ENCODE measurements at regions not wholly inside any gene's neighbourhood (a gene's known extent, or its start where the extent isn't known, plus 50 kb on each side); places are given as distances from the start of the nearest gene placed in this dataset.

DNA sequence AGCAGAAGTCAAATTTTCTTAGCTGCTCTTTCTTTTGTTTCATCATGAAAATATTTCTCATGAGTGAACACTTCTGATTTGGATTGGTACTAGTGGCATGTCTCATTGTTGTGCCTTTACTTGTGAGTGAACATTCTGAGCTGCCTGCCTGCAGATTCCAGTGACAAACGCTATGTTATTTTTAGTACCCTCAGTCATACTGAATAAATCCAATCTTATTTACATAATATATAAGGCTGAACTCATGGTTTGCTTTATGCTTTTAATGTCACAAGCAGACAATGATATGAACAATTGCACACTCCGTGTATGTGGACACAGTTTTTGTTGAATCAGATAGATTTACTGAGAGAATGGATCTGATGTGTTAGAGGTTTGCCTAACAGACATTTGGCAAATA lies 67.8 kb downstream of the ACTBL2 start:
- TF ChIP-seq, protein P1, sequence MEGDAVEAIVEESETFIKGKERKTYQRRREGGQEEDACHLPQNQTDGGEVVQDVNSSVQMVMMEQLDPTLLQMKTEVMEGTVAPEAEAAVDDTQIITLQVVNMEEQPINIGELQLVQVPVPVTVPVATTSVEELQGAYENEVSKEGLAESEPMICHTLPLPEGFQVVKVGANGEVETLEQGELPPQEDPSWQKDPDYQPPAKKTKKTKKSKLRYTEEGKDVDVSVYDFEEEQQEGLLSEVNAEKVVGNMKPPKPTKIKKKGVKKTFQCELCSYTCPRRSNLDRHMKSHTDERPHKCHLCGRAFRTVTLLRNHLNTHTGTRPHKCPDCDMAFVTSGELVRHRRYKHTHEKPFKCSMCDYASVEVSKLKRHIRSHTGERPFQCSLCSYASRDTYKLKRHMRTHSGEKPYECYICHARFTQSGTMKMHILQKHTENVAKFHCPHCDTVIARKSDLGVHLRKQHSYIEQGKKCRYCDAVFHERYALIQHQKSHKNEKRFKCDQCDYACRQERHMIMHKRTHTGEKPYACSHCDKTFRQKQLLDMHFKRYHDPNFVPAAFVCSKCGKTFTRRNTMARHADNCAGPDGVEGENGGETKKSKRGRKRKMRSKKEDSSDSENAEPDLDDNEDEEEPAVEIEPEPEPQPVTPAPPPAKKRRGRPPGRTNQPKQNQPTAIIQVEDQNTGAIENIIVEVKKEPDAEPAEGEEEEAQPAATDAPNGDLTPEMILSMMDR (IDR thresholded peaks at IDR 0.05), result no peak
- no peak for TF ChIP-seq POLR2AphosphoS5 (IDR thresholded peaks at IDR 0.05)

Data from prostate gland (tissue), 2 donors.